ENCODE measurements at regions not wholly inside any gene's neighbourhood (a gene's known extent, or its start where the extent isn't known, plus 50 kb on each side); places are given as distances from the start of the nearest gene placed in this dataset.
"Not testable (repeated sequence)": the region's sequence is repeated elsewhere in the genome, so short reads cannot be mapped to it uniquely, and the experiment has no call there.

DNA sequence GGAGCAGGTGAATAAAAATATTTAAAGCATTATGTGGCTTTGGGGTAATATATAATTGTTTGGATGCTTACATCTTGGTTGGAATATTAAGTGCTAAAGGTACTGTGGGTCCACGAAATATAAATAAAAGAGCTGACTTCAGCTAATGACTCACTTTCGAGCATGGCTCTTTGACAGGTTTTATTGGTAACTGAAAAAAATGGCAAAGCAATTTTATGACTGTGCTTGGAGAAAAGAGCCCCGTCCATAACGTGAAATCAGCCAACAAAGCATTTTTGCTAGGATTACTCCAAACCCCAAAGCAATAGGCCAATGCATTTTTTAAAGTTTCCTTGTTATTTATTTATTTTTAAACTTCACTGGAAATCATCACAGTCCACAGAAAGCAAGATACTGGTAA lies 397.2 kb upstream of the CDH19 start:
- no peak for DNase-seq
- ATAC-seq = no peak

DNA sequence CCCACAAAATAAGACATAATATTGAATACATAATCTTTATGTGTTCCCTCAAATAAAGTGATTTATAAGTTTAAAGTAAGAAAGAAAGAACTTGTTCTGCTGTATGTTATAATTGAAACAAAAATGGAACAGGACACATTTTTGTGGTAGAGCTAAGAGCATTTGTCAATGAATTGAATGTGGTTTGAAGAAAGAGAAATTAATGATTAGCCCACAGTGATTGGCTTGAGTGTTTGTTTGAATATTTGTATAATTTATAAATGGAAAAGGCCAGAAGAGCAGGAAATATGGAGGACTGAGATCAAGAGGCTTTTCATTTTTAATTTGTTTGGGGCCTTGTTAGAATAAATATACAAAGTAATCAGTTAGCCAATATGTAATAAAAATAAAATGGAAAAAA lies 395.1 kb upstream of the CDH19 start:
- ATAC-seq (no peak), DNase-seq (no peak)

DNA sequence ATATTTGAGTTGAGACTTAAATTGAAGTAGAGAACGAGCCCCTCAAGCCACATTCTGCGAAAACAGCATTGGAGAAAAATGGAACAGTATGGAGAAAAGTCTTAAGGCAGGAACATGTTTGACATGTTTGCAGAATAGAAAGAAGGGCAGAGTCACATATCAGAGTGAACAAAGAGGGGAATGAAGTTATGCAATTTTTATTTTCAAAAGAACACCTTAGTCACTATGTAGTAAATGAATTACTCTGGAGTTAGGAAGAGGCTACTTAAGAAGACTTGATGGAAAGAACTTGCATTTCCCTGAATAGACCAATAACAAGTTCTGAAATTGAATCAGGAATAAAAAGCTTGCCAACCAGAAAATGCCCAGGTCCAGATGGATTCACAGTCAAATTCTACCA lies 391.4 kb upstream of the CDH19 start:
- DNase-seq (no peak), ATAC-seq (no peak)

DNA sequence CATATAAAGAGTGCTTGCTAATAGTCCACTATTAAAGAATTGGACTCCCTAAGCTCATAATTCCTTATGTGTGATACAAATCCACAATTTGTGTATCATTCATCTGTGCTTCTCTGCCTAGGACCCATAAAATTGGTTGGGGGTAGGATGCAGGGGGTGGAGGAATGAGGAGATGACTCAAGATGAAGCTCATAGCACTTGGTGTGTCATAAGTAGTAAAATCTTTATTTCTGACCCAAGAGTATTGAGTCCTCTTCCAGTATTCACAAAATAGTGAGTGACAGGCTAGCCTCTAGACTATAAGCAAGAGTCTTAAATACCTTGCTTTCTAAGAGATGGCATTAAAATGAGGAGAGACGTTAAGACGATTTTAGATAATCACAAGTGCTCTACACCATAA lies 390.9 kb upstream of the CDH19 start:
- DNase-seq (no peak), ATAC-seq (no peak)

DNA sequence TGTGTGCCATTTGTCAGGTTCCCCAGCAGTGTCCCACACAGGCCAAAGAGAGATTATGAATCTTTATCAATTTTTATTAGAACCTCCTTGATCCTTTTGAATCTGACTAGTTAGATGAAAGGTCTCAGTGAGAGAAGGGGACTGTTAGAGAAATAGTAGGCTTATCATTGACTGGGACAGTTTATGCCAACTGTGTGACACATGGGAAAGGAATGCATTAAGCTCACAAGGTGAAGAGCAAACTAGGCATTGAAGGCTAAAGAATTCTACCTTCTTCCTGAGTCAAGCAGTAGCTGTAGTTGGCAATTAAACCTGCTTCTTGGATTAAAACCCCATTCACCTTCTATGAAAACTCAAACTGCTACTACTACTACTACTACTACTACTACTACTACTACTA lies 389.6 kb upstream of the CDH19 start:
- DNase-seq = no peak
- ATAC-seq = no peak

DNA sequence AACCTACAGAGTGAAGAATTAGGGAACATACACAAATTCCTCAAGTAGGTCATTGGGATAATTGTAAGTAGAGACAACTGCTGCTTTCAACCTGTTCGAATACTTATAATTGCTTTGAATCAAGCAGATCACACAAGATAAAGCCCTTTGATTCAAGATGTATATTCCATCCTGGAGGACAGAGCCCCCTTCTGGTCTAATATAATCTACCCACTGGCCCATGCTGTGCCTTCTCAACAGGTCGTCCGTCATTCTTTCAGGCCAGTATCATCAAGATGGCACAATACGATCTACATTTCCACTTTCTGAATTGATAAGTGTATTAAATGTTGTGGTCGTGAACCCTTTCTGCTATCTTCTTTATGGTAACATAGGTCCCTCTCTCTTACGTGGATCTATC lies 387.0 kb upstream of the CDH19 start:
- DNase-seq = no peak
- ATAC-seq = no peak

DNA sequence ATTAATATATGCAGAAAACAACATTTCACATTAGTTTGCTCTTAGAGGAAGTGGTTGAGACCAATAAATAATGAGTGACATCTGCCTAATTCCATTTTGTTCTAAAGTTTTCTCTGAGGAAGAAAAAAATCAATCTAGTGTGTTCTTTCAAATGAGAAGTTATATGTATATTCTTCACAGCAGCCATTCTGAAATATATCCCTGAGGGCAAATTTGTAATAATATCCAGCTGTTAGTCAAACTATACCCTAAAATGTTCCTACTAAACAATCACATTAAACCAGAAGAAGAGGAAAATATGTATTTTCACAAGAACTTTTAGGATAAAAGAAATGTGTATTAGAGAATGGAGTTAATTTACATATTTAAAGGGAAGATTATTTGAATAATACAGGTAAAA lies 375.1 kb upstream of the CDH19 start:
- DNase-seq (no peak), ATAC-seq (no peak)

DNA sequence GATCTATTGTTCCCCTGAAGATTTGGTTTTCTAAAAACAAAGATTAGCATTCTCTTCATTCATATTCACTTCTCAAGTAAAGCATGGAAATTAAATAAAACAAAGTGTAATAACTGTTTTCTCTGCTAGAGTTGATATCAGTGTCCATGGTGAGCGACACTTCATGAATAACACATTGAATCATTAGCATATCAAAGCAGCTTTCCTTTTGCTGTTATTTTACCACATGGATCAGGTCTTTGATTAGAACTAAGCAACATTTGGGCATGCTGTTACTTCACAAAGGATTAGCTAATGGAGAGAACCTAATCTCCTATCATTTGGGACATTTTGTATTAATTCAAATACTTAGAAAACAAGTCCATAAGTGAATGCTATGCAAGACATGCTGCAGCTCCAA lies 368.8 kb upstream of the CDH19 start:
- DNase-seq (no peak), ATAC-seq (no peak)

DNA sequence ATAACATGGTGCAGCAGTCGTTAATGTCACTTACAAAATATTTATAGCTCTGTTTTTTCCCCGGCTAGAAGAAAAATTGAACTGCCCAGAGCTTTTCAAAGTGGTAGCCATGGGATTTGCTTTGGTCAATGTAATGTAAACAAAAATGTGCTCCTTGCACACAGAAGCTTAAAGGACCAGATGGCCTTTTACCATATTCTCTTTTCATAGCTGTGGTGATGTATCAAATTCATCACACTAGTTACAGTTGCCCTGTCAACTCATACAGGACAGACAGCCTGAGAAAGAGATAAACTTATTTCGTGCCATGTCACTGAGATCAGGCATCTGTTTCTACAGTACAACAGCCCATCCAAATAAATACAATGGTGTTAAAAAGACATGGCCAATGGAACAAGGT lies 368.1 kb upstream of the CDH19 start:
- no peak for DNase-seq
- no peak for ATAC-seq

DNA sequence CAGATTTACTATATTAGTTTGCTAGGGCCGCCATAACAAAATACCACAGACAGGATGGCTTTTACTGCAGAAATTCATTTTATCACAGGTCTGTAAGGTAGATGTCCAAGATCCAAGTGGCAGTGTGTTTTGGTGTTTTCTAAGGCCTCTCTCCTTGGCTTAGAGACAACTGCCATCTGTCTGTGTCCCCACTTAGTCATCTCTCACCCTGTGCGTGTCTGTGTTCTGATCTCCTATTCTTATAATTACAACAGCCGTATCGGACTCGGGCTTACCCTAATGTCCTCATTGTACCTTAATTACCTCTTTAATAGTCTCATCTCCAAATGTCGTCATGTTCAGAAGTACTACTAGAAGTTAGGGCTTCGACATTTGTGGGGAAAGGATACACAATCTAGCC lies 362.3 kb upstream of the CDH19 start:
- ATAC-seq = no peak

DNA sequence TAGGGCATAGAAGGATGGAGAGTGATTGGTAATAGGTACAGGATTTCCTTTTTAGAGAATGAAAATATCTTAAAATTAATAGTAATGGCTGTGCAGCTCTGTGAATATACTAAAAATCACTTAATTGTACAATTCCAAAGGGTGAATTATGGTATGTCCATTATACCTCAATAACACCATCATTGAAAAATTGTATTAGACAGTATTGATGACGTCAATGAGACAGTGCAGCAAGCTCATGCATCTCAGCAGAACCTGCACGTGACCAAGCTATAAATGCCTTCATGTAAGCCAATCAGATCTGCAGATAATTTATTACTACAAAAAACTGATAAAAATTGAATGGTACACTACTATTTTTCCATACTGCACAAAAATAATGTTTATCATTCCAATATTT lies 354.4 kb upstream of the CDH19 start:
- no peak for DNase-seq
- no peak for ATAC-seq

More for the DNA sequence above, 362.3 kb upstream of the CDH19 start:
- DNase-seq = no peak

DNA sequence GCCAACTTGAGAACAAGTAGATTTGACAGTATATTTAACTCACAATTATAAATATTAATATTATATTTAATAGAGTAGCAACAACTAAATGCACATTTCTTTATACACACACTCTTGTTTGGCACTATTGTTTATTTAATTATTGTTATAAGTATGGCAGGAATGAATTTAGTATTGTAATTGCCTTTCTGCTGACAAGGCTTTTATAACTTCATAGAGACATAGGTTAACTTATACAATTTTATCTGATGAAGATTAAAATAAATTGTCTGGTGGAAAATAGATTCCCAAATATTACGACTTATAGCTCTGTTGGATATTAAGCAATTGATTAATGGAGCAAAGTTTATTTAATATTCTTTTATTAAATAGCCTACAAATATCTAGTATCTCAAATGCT lies 347.9 kb upstream of the CDH19 start:
- no peak for ATAC-seq
- no peak for DNase-seq

DNA sequence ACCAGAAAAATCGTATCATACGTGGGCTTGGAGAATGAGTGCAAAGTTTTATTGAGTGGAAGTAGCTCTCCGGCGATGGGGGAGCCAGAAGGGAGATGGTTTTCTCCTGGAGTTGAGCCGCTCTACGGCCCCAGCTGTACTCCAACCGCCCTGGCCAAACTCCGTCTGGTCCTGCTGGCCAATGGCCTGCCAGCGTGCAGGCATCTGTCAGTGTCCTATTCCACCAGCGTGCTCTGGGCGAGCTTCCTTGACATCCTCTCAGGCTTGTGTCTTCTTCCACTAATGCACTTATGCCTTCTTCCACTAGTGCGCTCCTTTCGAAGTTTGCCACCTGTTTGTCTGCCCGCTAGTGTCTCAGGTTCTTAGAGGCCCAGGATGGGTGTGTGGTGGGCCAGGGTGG lies 345.5 kb upstream of the CDH19 start:
- no peak for DNase-seq
- no peak for ATAC-seq

DNA sequence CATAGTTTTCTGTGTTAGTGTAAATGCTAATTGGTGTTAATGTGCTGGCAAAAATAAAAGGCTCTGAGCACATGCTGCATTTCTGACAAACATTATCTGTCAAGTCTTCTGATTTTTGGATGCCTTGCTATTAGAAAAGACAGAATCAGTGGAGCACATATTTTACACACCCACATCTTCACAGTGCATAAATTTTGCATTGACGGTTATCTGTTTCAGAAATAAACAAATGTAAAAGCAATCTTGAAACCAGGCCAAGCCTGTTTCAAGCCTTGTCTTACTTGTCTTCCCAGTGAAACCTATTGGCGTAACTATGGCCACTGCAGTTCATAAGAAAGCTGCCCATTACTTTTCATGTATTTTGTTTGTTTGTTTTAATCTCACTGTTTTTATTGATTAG lies 333.7 kb upstream of the CDH19 start:
- DNase-seq = no peak
- ATAC-seq = no peak

DNA sequence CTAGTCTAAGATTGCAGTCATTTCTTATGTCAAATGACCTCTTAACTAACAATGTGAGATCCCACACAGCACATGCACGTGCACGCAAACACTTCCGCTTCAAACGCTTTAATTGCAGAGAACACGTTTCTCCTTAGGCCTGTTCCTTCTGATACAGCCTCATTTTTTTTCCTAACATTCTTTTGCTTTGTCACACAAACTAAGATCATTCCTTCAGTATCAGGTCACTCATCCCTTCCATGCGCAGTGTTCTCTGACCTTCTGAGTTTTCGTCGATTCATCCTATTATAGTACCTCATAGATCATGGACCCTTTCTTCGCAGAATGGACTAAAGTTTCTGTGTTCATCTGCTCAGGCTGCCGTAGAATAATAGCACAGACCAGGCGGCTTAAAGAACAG lies 327.1 kb upstream of the CDH19 start:
- ATAC-seq (no peak), DNase-seq (no peak)

DNA sequence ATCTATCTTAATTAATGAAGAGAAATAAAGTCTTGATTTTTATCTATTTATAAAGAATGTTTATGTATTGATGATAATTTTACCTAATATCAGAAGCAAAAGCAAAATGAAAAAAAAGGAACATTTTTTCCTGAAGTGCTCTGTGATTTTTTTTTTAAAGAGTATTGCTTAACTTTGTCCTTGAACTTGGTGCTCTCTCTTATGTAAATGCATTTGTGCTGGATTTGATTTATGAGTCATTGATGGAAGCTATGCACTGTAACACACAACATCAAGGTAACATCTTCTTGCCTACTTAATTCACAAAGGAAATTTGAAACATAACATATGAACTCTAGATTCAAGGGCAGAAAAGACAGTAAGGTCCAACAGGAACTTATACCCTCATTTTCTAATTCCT lies 312.9 kb upstream of the CDH19 start:
- DNase-seq = no peak
- ATAC-seq = no peak

DNA sequence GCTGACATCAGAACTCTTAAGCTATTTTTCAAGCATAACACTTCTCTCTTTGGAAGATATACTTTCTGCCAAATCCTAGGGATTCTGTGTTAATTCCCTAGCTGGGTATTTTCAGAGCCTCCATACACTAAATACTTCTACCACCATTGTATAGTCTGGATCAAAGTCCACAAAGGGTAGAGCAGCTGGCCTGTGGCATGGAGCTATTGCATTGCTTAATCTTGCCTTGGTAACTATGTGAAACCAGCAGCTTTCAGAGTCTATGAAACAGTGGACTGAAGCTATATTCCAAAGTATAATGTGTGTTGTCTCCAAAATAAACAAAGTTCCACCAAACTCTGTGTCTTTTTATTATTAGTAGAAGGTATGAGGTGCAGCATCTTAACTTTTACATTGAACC lies 296.9 kb upstream of the CDH19 start:
- no peak for ATAC-seq

DNA sequence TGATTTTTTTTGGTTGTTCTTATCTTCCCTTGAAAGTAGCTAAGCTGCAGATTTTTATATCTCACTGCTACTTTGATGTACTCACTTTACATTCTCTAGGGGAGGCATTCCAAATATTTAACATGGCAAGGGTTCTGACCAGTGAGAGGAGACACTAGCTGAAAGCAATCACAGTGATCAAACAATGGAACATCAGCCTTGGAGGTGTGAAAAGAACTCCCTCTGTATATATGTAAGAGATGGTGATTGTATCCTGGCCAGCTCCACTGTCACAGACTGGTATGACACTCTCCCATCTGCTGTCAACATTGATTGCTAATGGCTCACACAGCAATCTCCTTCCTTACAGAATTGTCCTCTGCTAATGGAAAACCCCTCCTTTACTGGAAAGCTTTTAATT lies 291.7 kb upstream of the CDH19 start:
- no peak for ATAC-seq
- DNase-seq = no peak

More for the DNA sequence above, 296.9 kb upstream of the CDH19 start:
- DNase-seq = no peak

DNA sequence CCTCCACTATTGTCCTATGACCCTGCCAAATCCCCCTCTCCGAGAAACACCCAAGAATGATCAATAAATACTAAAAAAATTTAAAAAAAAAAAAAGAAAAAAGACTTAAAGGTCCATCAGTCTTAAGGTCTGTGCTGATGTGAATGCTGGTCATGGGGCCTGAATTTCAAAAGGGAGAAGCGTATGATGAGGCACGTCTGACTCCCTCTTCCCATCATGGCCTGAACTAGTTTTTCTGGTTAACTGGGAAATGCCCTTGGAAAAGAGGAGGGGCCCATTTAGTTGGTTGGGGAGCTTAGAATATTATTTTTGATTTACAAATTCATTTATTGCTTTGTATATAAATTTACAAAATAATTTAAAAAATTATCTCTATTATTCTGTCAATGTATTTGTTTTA lies 291.0 kb upstream of the CDH19 start:
- ATAC-seq (no peak), DNase-seq (no peak)

DNA sequence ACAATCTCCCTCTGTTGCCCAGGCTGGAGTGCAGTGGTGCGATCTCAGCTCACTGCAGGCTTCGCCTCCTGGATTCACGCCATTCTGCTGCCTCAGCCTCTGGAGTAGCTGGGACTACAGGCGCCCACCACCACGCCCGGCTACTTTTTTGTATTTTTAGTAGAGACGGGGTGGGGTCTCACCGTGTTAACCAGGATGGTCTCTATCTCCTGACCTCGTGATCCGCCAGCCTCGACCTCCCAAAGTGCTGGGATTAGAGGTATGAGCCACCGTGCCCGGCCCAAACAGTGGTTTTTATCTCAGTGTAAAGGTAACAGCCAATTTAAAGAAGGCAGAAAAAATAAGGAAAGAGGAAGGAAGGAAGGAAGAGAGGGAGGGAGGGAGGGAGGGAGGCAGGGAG lies 288.5 kb upstream of the CDH19 start:
- not testable (repeated sequence) for ATAC-seq, DNase-seq

DNA sequence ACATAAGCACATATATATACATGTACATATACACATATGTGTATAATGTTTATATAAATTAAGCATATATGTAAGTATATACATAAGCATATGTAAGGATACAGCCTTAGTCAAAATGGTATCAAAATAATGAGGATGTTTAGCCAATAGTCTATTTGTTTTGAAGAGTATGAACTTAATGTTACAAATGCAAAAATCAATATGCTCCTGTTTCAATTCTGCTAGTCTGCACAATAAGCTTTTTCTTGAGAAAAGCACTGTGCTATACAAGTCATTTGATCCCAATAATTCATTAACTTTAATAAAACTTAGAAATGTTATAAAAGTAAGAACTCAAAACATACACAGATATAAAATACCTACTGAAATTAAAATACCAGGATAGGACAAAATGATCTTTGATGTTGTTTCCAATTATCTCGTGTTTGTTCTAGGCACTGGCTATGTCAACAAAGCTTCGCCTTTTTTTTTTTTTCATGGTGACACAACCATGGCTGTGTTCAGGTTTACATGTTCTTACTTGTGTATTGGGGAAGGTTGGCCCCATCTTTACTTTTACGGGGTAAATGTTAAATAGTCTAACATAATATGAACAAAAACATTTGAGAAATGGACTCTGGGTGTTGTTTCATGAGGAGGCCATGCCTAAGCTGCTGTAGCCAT lies 271.1 kb upstream of the CDH19 start:
- ATAC-seq = no peak

DNA sequence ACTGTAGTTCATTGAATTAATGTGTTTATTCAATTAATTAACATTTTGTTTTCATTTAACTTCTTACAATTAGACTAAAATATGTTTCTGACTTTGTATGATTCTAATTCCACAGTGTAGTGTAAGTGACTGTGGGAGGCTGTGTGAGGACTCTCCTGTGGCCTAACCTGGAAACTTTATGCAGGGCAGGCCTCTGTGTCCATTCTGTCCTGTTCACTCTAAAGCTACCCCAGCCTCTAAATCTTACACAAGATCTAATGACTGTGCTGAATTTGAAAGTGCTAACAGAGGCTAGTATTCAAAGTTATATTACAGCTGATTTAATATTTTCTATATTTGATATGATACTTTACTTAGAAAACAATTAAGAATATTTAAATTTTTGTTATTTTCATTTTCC lies 270.5 kb upstream of the CDH19 start:
- DNase-seq (no peak), ATAC-seq (no peak)

More for the DNA sequence above, 271.1 kb upstream of the CDH19 start:
- DNase-seq = no peak

DNA sequence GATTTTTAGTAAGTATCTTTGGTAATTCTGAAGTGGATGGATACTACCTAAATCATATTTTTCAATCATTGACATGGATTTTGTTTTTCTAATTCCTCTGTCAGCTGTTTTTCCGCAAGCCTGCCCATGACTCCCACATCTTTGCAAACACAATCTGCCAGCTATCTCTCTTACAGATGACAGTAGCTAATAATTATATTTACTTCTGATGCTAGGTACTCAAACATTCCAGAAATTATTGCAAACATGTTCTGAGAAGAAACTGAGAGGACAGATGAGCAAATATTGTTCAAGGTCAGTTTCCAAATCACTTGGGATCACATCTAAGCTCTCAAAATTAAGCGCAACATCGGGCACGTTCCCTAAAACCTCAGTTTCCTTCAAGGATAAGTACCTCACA lies 270.0 kb upstream of the CDH19 start:
- DNase-seq (no peak), ATAC-seq (no peak)

DNA sequence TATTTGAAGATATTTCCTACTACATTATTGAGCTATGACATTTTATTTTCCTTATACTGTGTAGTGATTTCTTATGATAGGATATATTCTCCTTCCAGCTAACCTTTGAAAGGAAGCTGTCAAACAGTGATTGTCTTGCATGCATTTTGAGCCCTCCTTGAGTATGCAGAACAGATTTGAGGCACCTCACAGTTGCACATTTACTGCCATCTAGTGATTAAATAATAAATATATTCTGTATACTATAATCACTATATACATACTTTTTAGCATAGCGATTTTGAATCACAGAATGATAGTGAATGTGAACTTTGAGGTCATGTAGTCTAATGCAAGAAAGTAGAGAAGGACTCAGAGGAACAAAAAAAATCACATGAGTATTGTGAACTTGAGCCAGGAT lies 268.4 kb upstream of the CDH19 start:
- DNase-seq (no peak), ATAC-seq (no peak)

DNA sequence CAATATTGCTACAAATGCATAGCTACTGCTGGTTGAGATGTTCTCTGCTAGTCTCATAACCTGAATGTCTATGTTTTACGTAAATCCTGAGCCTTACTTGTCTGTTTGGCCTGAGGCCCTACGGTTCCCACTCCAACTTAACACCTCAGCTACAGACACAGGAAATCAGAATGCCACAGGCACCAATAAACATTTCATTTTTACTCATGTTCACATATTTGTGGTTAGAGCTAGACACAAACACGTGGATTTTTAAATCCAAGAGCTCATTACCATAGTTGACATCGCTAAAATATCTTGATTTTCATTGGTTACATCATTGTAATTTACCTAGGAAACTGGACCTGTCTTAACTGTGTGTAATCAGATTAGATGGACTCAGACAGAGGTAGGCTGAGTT lies 263.8 kb upstream of the CDH19 start:
- no peak for ATAC-seq
- no peak for DNase-seq
